ENCODE measurements at regions not wholly inside any gene's neighbourhood (a gene's known extent, or its start where the extent isn't known, plus 50 kb on each side); places are given as distances from the start of the nearest gene placed in this dataset.
A peak's percentile ranks its signal among the peaks of the same experiment; 100 is the strongest.

GRCh38 chr15:88391700-88392099 is 75.5 kb downstream of the MRPL46 start:
- Mint-ChIP-seq H3K4me1 (peaks cover 6% of the 10 kb centered on the region in 2 donors), H3K9me3 (no peaks in the 10 kb centered on the region), H3K27ac (no peak overlapping the region), H3K36me3 (no peaks in the 10 kb centered on the region), H3K27me3 (no peaks in the 10 kb centered on the region), H3K4me3 (no peak overlapping the region)
- ATAC-seq (replicated peaks) (no peak), DNase-seq (no peak)

GRCh38 chr15:88391006-88391405 is 76.2 kb downstream of the MRPL46 start:
- Mint-ChIP-seq H3K9me3 (no peaks in the 10 kb centered on the region), H3K27ac (no peak overlapping the region), H3K27me3 (no peaks in the 10 kb centered on the region), H3K4me3 (no peak overlapping the region), H3K4me1 (peaks cover 6% of the 10 kb centered on the region in 2 donors), H3K36me3 (no peaks in the 10 kb centered on the region)
- DNase-seq (no peak), ATAC-seq (replicated peaks) (no peak)

- Mint-ChIP-seq H3K4me3 (no peak overlapping the region), H3K27me3 (peaks cover under 1% of the 10 kb centered on the region in 2 donors), H3K4me1 (peaks cover 6% of the 10 kb centered on the region in 2 donors), H3K27ac (no peak overlapping the region), H3K9me3 (no peaks in the 10 kb centered on the region), H3K36me3 (no peaks in the 10 kb centered on the region)
- no peak for DNase-seq
- no peak for ATAC-seq (replicated peaks)
Measured at GRCh38 chr15:88390164-88390901, 76.9 kb downstream of the MRPL46 start.

GRCh38 chr15:88389120-88389519 is 78.1 kb downstream of the MRPL46 start:
- H3K4me1 Mint-ChIP-seq: peaks cover 6% of the 10 kb centered on the region in 2 donors
- no peaks in the 10 kb centered on the region for H3K9me3 Mint-ChIP-seq
- no peaks in the 10 kb centered on the region for H3K36me3 Mint-ChIP-seq
- H3K27ac Mint-ChIP-seq: no peak overlapping the region
- no peak overlapping the region for H3K4me3 Mint-ChIP-seq
- H3K27me3 Mint-ChIP-seq: peaks cover 6 to 8% of the 10 kb centered on the region in 2 donors
- DNase-seq: no peak
- no peak for ATAC-seq (replicated peaks)

- no peaks in the 10 kb centered on the region for H3K36me3 Mint-ChIP-seq
- H3K4me1 Mint-ChIP-seq: peaks cover 2 to 3% of the 10 kb centered on the region in 2 donors
- no peak for DNase-seq
- H3K4me3 Mint-ChIP-seq: no peak overlapping the region
- no peak overlapping the region for H3K27ac Mint-ChIP-seq
- ATAC-seq (replicated peaks): no peak
- H3K9me3 Mint-ChIP-seq: no peaks in the 10 kb centered on the region
- H3K27me3 Mint-ChIP-seq: peaks cover 11 to 12% of the 10 kb centered on the region in 2 donors
Measured at GRCh38 chr15:88388686-88389085, 78.5 kb downstream of the MRPL46 start.

GRCh38 chr15:88385078-88385700 is 82.0 kb downstream of the MRPL46 start:
- Mint-ChIP-seq H3K36me3 (no peaks in the 10 kb centered on the region), H3K27ac (no peak overlapping the region), H3K4me1 (no peaks in the 10 kb centered on the region), H3K9me3 (no peaks in the 10 kb centered on the region), H3K27me3 (peaks cover 21 to 23% of the 10 kb centered on the region in 2 donors), H3K4me3 (no peak overlapping the region)
- DNase-seq (no peak), ATAC-seq (replicated peaks) (peak in 1 of 2 donors; percentile 23)

- H3K27ac Mint-ChIP-seq: no peak overlapping the region
- H3K4me1 Mint-ChIP-seq: no peaks in the 10 kb centered on the region
- ATAC-seq (replicated peaks) (no peak), DNase-seq (no peak)
- H3K27me3 Mint-ChIP-seq: peaks cover 21 to 23% of the 10 kb centered on the region in 2 donors
- no peaks in the 10 kb centered on the region for H3K36me3 Mint-ChIP-seq
- no peak overlapping the region for H3K4me3 Mint-ChIP-seq
- no peaks in the 10 kb centered on the region for H3K9me3 Mint-ChIP-seq
Measured at GRCh38 chr15:88383354-88383753, 83.8 kb downstream of the MRPL46 start.

- Mint-ChIP-seq H3K27me3 (peaks cover 21 to 23% of the 10 kb centered on the region in 2 donors), H3K4me1 (no peaks in the 10 kb centered on the region), H3K9me3 (no peaks in the 10 kb centered on the region), H3K4me3 (no peak overlapping the region), H3K36me3 (no peaks in the 10 kb centered on the region), H3K27ac (no peak overlapping the region)
- DNase-seq: no peak
- ATAC-seq (replicated peaks): no peak
Measured at GRCh38 chr15:88382482-88382983, 84.7 kb downstream of the MRPL46 start.

GRCh38 chr15:88378188-88378637 is 89.0 kb downstream of the MRPL46 start:
- Mint-ChIP-seq H3K27ac (no peak overlapping the region), H3K9me3 (no peaks in the 10 kb centered on the region), H3K4me3 (no peak overlapping the region), H3K27me3 (peaks cover 14 to 26% of the 10 kb centered on the region in 2 donors), H3K36me3 (no peaks in the 10 kb centered on the region), H3K4me1 (no peaks in the 10 kb centered on the region)
- no peak for ATAC-seq (replicated peaks)
- DNase-seq: no peak

- H3K27me3 Mint-ChIP-seq: peaks cover 10 to 24% of the 10 kb centered on the region in 2 donors
- no peak overlapping the region for H3K27ac Mint-ChIP-seq
- H3K4me1 Mint-ChIP-seq: no peaks in the 10 kb centered on the region
- ATAC-seq (replicated peaks): no peak
- H3K4me3 Mint-ChIP-seq: no peak overlapping the region
- no peak for DNase-seq
- H3K36me3 Mint-ChIP-seq: no peaks in the 10 kb centered on the region
- H3K9me3 Mint-ChIP-seq: no peaks in the 10 kb centered on the region
Measured at GRCh38 chr15:88377509-88377908, 89.7 kb downstream of the MRPL46 start.

- Mint-ChIP-seq H3K4me1 (no peaks in the 10 kb centered on the region), H3K27me3 (peaks cover 10 to 24% of the 10 kb centered on the region in 2 donors), H3K9me3 (no peaks in the 10 kb centered on the region), H3K27ac (no peak overlapping the region), H3K36me3 (no peaks in the 10 kb centered on the region), H3K4me3 (no peak overlapping the region)
- ATAC-seq (replicated peaks) (no peak), DNase-seq (no peak)
Measured at GRCh38 chr15:88376574-88377174, 90.5 kb downstream of the MRPL46 start.

GRCh38 chr15:88375234-88375927 is 91.8 kb downstream of the MRPL46 start:
- Mint-ChIP-seq H3K9me3 (peaks cover 0 to 2% of the 10 kb centered on the region in 2 donors), H3K27ac (no peak overlapping the region), H3K27me3 (peaks cover 16 to 19% of the 10 kb centered on the region in 2 donors), H3K4me3 (no peak overlapping the region), H3K36me3 (no peaks in the 10 kb centered on the region), H3K4me1 (no peaks in the 10 kb centered on the region)
- no peak for ATAC-seq (replicated peaks)
- DNase-seq: no peak

- Mint-ChIP-seq H3K27me3 (peaks cover 5 to 25% of the 10 kb centered on the region in 2 donors), H3K27ac (peak overlapping the region; percentile 9), H3K4me1 (peaks cover 5 to 7% of the 10 kb centered on the region in 2 donors), H3K4me3 (no peak overlapping the region), H3K9me3 (peaks cover 2 to 3% of the 10 kb centered on the region in 2 donors), H3K36me3 (no peaks in the 10 kb centered on the region)
- ATAC-seq (replicated peaks) (no peak), DNase-seq (no peak)
Measured at GRCh38 chr15:88365124-88365523, 102.1 kb downstream of the MRPL46 start.

GRCh38 chr15:88348579-88349230 is 92.2 kb upstream of the NTRK3 start:
- peaks cover 10% of the 10 kb centered on the region in 2 donors for H3K9me3 Mint-ChIP-seq
- H3K36me3 Mint-ChIP-seq: no peaks in the 10 kb centered on the region
- H3K27ac Mint-ChIP-seq: no peak overlapping the region
- no peaks in the 10 kb centered on the region for H3K27me3 Mint-ChIP-seq
- ATAC-seq (replicated peaks) (no peak), DNase-seq (no peak)
- no peak overlapping the region for H3K4me3 Mint-ChIP-seq
- peaks cover 0 to 5% of the 10 kb centered on the region in 2 donors for H3K4me1 Mint-ChIP-seq
